ENCODE measurements at regions not wholly inside any gene's neighbourhood (a gene's known extent, or its start where the extent isn't known, plus 50 kb on each side); places are given as distances from the start of the nearest gene placed in this dataset.

DNA sequence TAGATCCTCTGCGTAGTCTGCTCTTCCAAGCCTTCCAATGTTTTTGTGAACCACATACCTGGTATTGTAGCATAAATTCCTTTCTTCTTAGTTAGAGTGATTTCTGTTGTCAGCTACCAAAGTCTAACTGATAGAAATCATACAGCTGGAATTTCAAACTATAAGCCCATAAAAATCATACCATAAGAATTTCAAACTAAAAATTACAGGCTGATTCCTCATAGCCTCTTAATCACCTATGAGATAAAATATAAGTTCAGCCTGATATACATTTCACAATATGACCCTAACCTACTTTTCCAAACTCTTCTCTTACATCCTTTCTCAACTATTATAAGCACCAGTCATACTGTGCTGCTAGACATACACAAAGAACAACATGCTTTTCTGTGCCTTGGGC, 64.8 kb downstream of the PTHLH start:
- no peak for DNase-seq

GRCh38 chr12:27906658-27907473, 65.7 kb downstream of the PTHLH start:
- no peak for DNase-seq

- no peak for DNase-seq
Measured at GRCh38 chr12:27906127-27906500, 66.4 kb downstream of the PTHLH start.

DNA sequence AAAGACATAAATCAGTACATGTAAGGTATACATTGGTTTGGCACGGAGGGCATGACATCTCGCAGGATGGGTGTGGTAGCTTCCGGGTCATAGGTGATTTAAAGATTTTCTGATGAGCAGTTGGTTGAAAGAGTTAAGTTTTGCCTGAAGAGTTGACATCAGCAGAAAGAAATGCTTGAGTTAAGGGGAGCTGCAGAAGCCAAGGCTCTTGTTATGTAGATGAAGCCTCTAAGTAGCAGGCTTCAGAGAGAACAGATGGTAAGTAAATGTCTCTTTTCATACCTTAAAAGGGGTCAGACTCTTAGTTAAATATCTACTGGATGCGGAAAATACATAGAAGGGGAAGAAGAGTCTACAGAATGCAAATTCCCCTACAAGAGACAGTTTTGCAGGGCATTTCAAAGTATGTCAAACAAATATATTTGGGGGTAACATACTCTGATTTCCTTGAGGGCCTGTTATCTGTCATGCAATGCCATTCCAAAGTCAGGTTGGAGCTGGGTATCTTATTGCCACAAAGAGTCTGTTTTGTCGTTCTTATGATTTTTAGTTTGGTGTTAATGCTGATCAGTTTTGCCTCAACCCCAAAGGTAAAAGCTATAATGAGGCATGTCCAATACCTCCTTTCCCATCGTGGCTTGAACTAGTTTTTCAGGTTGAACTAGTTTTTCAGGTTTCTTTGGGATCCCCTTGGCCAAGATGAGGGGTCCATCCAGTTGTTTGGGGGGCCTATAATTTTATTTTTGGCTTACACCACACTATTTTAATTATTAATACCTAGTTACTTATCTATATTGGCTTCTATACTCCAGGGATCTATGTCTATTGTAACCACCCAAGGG, 67.0 kb downstream of the PTHLH start:
- DNase-seq: no peak

DNA sequence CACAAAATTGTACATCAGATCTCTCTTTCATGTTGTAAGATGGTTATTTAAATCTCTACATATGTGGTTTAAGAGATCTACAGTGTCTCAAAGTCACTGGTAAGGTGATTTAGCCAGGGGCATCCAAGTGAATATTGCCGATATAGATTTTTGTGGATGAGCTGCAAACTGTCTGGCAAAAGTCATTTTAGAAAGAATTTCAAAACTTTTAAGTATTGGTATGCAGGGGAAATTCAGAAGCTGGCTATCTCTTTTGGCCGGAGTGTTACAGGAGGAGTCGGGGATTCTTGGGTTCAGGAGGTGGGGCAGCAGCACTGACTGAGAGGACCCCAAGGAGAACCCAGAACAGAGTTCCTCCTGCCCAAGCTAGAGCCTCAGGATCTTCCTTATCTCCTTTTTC, 69.9 kb downstream of the PTHLH start:
- no peak for DNase-seq

DNA sequence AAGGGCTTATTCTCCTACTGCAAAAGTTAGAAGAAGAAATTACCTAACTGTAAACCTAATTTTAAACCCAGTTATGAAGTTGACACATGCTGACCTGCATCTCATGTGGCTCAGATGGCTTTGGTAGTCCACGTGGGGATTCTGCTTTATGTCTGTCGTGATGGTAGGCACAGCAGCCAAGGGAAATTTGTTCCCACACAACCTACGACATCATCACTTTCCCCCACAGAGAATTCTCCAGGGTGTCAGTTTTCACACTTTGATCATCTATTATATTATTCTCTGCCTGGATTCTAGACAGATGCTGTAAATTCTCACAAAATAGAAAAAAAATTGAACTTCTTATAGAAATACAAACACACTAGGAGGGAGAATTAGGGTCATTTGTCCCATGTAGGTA, 70.6 kb downstream of the PTHLH start:
- no peak for DNase-seq

DNA sequence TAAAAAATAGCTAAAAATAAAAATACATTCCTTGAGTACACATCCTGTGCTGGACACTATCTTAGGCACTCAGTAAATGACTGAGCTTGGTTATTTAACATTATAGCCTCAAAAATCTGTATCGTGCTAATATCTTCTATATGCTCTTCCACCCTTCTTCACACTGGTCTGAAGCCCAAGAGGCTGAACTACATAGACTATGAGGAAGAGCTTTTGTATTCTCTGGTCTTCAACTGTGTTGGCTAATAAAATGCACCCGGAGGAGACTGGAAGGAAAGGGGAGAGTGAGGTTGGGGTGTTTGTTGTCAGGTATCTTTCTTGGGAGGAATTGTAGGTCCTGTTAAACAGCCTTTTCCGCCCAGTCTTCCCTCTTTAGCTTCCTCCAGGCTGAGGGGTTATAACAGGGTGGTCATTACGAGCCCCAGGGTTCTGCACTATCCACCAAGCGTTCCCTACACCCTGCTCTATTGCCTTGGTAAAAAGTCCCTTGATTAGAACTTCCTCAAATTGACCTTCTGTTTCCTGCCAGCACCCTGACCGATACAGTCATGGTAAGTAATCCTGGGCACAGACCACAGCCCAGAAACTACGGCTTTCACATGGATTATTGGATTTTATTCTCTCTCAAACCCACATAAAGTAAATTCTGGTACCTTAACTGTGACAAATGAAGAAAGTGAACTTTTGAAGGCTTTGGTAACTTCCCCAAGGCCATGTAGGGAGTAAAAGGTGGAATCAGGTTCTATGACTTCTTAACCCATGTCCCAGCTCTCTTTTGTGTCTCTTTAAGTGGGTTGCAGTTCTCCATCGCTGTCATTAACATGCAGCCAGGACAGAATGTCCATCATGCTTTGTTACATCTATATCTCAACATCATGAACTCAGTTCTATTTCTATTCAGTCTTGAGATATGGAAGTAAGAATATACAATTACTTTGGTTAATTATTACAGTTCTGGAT, 71.3 kb downstream of the PTHLH start:
- no peak for DNase-seq

- no peak for DNase-seq
Measured at GRCh38 chr12:27899151-27899661, 73.3 kb downstream of the PTHLH start.

DNA sequence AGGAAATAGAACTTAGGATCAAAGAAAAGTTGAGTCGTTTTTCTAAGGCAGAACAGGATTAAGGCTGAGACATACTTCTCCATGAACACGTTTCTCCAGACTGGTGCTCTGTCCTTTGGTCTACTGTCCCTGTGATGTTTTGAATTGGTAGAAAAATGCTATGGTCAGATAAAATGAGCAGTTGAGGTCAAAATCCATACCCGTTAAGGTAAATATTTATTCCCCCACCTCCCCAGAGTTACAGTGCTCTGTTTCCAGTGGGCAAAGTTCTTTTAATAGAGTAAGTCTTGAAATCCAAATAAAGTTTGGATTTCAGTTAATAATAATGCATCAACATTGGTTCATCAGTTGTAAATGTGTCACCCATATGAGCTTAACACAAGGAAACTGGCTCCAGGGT, 74.5 kb downstream of the PTHLH start:
- DNase-seq: no peak

DNA sequence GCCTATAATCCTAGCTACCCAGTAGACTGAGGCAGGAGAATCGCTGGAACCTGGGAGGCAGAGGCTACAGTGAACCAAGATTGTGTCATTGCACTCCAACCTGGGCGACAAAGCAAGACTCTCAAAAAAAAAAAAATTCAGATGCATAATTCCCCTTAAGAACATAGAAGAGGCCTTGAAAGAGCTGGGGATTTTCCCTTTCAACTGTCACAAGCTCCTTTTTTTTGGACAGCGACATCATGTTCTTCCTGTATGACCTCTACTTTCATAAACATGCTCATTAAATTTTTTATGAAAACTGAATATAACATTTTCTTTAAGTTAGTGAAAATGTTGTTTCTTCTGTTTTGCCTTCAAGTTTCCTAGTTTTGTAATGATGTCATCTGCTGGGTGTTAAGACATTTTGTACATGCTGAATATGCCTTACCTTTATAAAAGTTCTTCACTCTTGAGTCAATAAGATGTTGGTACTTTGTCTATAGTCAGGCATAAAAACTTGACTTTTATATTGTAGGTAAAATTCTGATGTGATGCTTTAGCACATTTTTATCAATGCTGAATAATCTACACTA, 76.0 kb downstream of the PTHLH start:
- DNase-seq: no peak

GRCh38 chr12:27894309-27894708, 78.2 kb downstream of the PTHLH start:
- DNase-seq: no peak

- DNase-seq: no peak
Measured at GRCh38 chr12:27879708-27880107, 92.8 kb downstream of the PTHLH start.

GRCh38 chr12:27875677-27876076, 95.6 kb upstream of the MANSC4 start:
- DNase-seq: no peak

DNA sequence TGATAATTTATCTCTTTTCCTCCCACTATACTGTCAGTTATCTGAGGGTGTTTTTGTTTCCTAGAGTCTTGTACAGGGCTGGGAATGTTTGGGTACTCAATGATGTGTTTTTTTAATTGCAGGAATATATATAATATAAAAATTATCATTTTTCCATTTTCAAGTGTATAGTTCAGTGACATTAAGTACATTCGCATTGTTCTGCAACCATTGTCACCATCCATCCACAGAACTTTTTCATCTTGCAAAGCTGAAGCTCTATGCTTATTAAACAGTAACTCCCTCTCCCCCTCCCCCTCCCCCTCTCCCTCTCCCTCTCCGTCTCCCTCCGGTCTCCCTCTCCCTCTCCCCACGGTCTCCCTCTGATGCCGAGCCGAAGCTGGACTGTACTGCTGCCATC, 93.0 kb upstream of the MANSC4 start:
- no peak for DNase-seq

GRCh38 chr12:27871946-27872345, 91.9 kb upstream of the MANSC4 start:
- DNase-seq: no peak

DNA sequence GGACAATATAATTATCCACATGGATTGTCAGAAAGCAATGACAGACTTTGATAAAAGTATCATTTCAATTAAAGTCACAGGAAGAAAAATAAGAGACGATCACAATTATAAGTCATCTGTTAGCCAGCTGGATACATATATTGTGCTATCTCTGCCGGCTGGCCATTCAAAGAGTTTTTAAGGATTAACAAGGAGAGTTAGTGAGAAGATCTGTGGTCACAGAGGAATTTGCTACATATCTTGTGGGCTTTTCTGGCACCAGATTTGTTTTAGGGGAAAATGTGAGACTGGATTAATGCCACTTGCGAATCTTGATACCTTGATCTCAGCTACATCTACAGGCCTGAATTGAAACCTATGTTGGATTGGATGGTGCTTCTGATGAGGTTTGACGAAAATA, 90.9 kb upstream of the MANSC4 start:
- DNase-seq: no peak

DNA sequence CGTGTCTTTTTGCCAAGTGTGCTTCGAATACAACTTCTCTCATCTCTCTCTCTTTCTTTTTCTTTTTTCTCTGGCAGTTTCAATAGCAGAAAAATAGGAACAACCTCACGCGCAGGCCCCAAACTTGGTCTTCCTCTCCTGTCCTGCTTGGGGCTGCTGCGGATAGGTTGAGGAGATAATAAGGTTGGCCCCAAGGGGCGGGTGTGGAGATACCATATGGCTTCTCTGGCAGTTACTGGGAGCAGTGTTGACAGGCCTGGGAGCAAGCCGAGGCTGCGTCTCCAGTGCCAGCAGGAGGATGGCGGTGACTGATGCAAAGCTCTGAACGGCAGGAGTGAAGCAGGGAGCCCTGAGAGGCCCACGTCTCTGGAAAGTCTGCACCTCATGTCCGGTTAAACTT, 89.5 kb upstream of the MANSC4 start:
- DNase-seq: peak; percentile 53

GRCh38 chr12:27868139-27868538, 88.1 kb upstream of the MANSC4 start:
- DNase-seq: no peak

GRCh38 chr12:27866373-27867101, 86.5 kb upstream of the MANSC4 start:
- peak; percentile 65 for DNase-seq

GRCh38 chr12:27865421-27865820, 85.4 kb upstream of the MANSC4 start:
- no peak for DNase-seq

DNA sequence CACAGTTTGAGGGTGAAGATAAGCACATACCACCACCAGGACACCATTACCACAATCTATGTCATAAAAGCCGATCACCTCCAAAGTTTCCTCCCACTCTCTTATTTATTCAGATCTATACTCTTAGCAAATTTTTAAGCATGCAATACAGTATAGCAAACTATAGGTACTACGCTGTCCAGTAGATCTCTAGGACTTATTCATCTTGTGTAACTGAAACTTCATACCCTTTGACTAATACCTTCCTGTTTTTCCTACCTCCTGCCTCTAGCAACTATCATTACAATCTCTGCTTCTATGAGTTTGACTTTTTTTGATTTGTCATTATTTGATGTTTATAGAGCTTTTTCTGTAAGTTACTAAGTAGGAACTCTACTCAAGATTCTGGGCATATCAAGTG, 84.5 kb upstream of the MANSC4 start:
- DNase-seq: no peak

DNA sequence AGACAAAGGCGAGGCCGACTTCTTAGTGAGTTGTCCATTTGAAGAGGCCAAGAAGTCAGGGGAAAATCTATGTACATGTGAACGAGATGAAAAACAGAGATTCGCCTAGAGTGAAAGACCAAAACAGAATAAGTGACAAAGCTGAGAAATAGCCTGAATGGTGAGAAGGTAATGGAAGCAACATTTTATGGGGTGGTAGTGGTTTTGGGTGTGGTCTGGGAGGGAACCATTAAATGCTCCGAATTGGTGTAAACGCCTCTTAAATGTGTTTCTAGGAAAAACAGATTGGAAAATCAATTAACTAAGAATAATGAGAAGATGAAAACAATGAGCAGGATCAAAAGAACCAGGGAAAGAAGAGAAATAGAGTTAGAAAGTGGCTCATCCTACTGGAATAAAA, 83.8 kb upstream of the MANSC4 start:
- no peak for DNase-seq
